Stimulated activated CD8-positive, alpha-beta memory T cell treated with anti-CD3 and anti-CD28 coated beads, Interleukin-4, amount 100 ng/mL, for 24 hours (primary cell): ENCODE measurements at regions not wholly inside any gene's neighbourhood (a gene's known extent, or its start where the extent isn't known, plus 50 kb on each side); places are given as distances from the start of the nearest gene placed in this dataset.
"Not testable (repeated sequence)": the region's sequence is repeated elsewhere in the genome, so short reads cannot be mapped to it uniquely, and the experiment has no call there.

ENCODE experiments used
- DNase-seq: peaks from one replicate; pipeline ENCODE4 v3.0.0-alpha.2; 2020; ENCODE audit warnings: low read depth

GRCh38 chr18:14336017-14336416, 203.8 kb upstream of the ZNF519 start:
- DNase-seq = not testable (repeated sequence)

- not testable (repeated sequence) for DNase-seq
Observed at GRCh38 chr18:14321217-14321616, 189.0 kb upstream of the ZNF519 start.

GRCh38 chr18:14301255-14301654, 169.0 kb upstream of the ZNF519 start:
- DNase-seq = not testable (repeated sequence)

- DNase-seq = not testable (repeated sequence)
Observed at GRCh38 chr18:14295081-14295480, 162.8 kb upstream of the ZNF519 start.

- DNase-seq = no peak
Observed at GRCh38 chr18:14285053-14285452, 152.8 kb upstream of the ZNF519 start.

GRCh38 chr18:14275391-14275790, 143.2 kb upstream of the ZNF519 start:
- DNase-seq = not testable (repeated sequence)

GRCh38 chr18:14265637-14266410, 133.6 kb upstream of the ZNF519 start:
- not testable (repeated sequence) for DNase-seq

- not testable (repeated sequence) for DNase-seq
Observed at GRCh38 chr18:14262786-14263185, 130.6 kb upstream of the ZNF519 start.

- not testable (repeated sequence) for DNase-seq
Observed at GRCh38 chr18:14250084-14250677, 117.9 kb upstream of the ZNF519 start.

GRCh38 chr18:14239224-14239623, 107.0 kb upstream of the ZNF519 start:
- not testable (repeated sequence) for DNase-seq

- DNase-seq = not testable (repeated sequence)
Observed at GRCh38 chr18:14236356-14237048, 104.3 kb upstream of the ZNF519 start.

- DNase-seq = not testable (repeated sequence)
Observed at GRCh38 chr18:14225286-14225679, 93.0 kb upstream of the ZNF519 start.

- not testable (repeated sequence) for DNase-seq
Observed at GRCh38 chr18:14224551-14225285, 92.5 kb upstream of the ZNF519 start.

- DNase-seq = not testable (repeated sequence)
Observed at GRCh38 chr18:14223919-14224318, 91.7 kb upstream of the ZNF519 start.

GRCh38 chr18:14223231-14223822, 91.1 kb upstream of the ZNF519 start:
- DNase-seq = not testable (repeated sequence)

- not testable (repeated sequence) for DNase-seq
Observed at GRCh38 chr18:14222354-14223221, 90.4 kb upstream of the ZNF519 start.

GRCh38 chr18:14221689-14222088, 89.5 kb upstream of the ZNF519 start:
- DNase-seq = no peak

- DNase-seq = not testable (repeated sequence)
Observed at GRCh38 chr18:14215952-14216351, 83.7 kb upstream of the ZNF519 start.

GRCh38 chr18:14203424-14203823, 71.2 kb upstream of the ZNF519 start:
- not testable (repeated sequence) for DNase-seq

GRCh38 chr18:14190776-14191442, 58.7 kb upstream of the ZNF519 start:
- not testable (repeated sequence) for DNase-seq
